HG02588 (cell line): ENCODE measurements at regions not wholly inside any gene's neighbourhood (a gene's known extent, or its start where the extent isn't known, plus 50 kb on each side); places are given as distances from the start of the nearest gene placed in this dataset.
"Not testable (repeated sequence)": the region's sequence is repeated elsewhere in the genome, so short reads cannot be mapped to it uniquely, and the experiment has no call there.

Source experiments
- ATAC-seq: cut with Tn5 transposase; IDR thresholded peaks from one replicate; pipeline ENCODE4 v1.9.1; 2021; ENCODE audit warnings: mild to moderate bottlenecking, moderate library complexity; ENCODE audit not compliant: unreplicated experiment

- not testable (repeated sequence) for ATAC-seq
These were observed 203.4 kb downstream of the DSC3 start for GRCh38 chr18:30839056-30839561.

GRCh38 chr18:30828700-30829099 lies 213.8 kb downstream of the DSC3 start:
- ATAC-seq = no peak

- no peak for ATAC-seq
These were observed 222.9 kb downstream of the DSC3 start for GRCh38 chr18:30819619-30820018.

- no peak for ATAC-seq
These were observed 228.1 kb downstream of the DSC3 start for GRCh38 chr18:30814446-30814845.

GRCh38 chr18:30811580-30811979 lies 231.0 kb downstream of the DSC3 start:
- no peak for ATAC-seq

- no peak for ATAC-seq
These were observed 232.0 kb downstream of the DSC3 start for GRCh38 chr18:30810580-30810979.

- no peak for ATAC-seq
These were observed 235.7 kb downstream of the DSC3 start for GRCh38 chr18:30806823-30807222.

GRCh38 chr18:30800800-30801199 lies 241.7 kb downstream of the DSC3 start:
- no peak for ATAC-seq

GRCh38 chr18:30792051-30792450 lies 250.5 kb downstream of the DSC3 start:
- ATAC-seq = no peak

GRCh38 chr18:30788411-30788991 lies 254.0 kb downstream of the DSC3 start:
- ATAC-seq = not testable (repeated sequence)

GRCh38 chr18:30787410-30787809 lies 255.1 kb downstream of the DSC3 start:
- no peak for ATAC-seq

- no peak for ATAC-seq
These were observed 260.9 kb downstream of the DSC3 start for GRCh38 chr18:30781601-30782000.

- ATAC-seq = no peak
These were observed 266.9 kb downstream of the DSC3 start for GRCh38 chr18:30775629-30776028.

- not testable (repeated sequence) for ATAC-seq
These were observed 270.4 kb downstream of the DSC3 start for GRCh38 chr18:30772170-30772569.

GRCh38 chr18:30766053-30766452 lies 276.5 kb downstream of the DSC3 start:
- ATAC-seq = no peak

- no peak for ATAC-seq
These were observed 277.3 kb downstream of the DSC3 start for GRCh38 chr18:30765247-30765646.

GRCh38 chr18:30763902-30764350 lies 278.6 kb downstream of the DSC3 start:
- ATAC-seq = no peak

- no peak for ATAC-seq
These were observed 287.7 kb downstream of the DSC3 start for GRCh38 chr18:30754846-30755245.

GRCh38 chr18:30748541-30748940 lies 294.0 kb downstream of the DSC3 start:
- ATAC-seq = no peak

GRCh38 chr18:30746224-30746623 lies 296.3 kb downstream of the DSC3 start:
- ATAC-seq = no peak

GRCh38 chr18:30743033-30743432 lies 299.5 kb downstream of the DSC3 start:
- no peak for ATAC-seq

- no peak for ATAC-seq
These were observed 311.6 kb downstream of the DSC3 start for GRCh38 chr18:30730915-30731314.

GRCh38 chr18:30727849-30728248 lies 314.7 kb downstream of the DSC3 start:
- ATAC-seq = no peak
